GM23338 (cell line): ENCODE measurements at regions not wholly inside any gene's neighbourhood (a gene's known extent, or its start where the extent isn't known, plus 50 kb on each side); places are given as distances from the start of the nearest gene placed in this dataset.

Experiments used
- ATAC-seq: fragments of 200-7000 bp; cut with Tn5 transposase; 3 replicates; pipeline ENCODE4 v1.9.1; 2020
- DNase-seq: peaks from one replicate; pipeline ENCODE4 v3.0.0-alpha.2; 2015; ENCODE audit warnings: low spot score
- H2AFZ ChIP-seq: fragments of 200-600 bp; sonication (generic); 2 replicates; pipeline ENCODE4 v1.8.0; 2016; ENCODE audit warnings: antibody characterized with exemption, mild to moderate bottlenecking, moderate library complexity
- H3F3A ChIP-seq: fragments of 200-600 bp; sonication (generic); replicated peaks from 2 replicates; pipeline ENCODE4 v1.8.0; 2017; ENCODE audit warnings: antibody characterized with exemption, mixed run types, low read depth
- H3K27ac ChIP-seq: fragments of 200-600 bp; sonication (generic); 2 replicates; pipeline ENCODE4 v1.6.1; 2016; ENCODE audit warnings: low read depth
- H3K27me3 ChIP-seq: fragments of 200-600 bp; sonication (generic); 2 replicates; pipeline ENCODE4 v1.8.0; 2016; ENCODE audit warnings: mild to moderate bottlenecking, mixed run types, moderate library complexity; ENCODE audit not compliant: insufficient read depth
- H3K36me3 ChIP-seq: fragments of 200-600 bp; sonication (generic); 2 replicates; pipeline ENCODE4 v1.8.0; 2016; ENCODE audit warnings: mild to moderate bottlenecking; ENCODE audit not compliant: insufficient read depth
- H3K4me1 ChIP-seq: fragments of 200-600 bp; sonication (generic); 2 replicates; pipeline ENCODE4 v1.8.0; 2016; ENCODE audit warnings: mild to moderate bottlenecking, moderate library complexity; ENCODE audit not compliant: insufficient read depth
- H3K4me2 ChIP-seq: fragments of 200-600 bp; sonication (generic); 2 replicates; pipeline ENCODE4 v1.7.1; 2017; ENCODE audit warnings: mixed run types
- H3K4me3 ChIP-seq: fragments of 200-600 bp; sonication (generic); 2 replicates; pipeline ENCODE4 v1.6.1; 2016; ENCODE audit warnings: mixed run types
- H3K79me2 ChIP-seq: fragments of 200-600 bp; sonication (generic); replicated peaks from 2 replicates; pipeline ENCODE4 v1.8.0; 2017; ENCODE audit warnings: mild to moderate bottlenecking; ENCODE audit not compliant: insufficient read depth
- H3K9me2 ChIP-seq: fragments of 200-600 bp; sonication (generic); 2 replicates; pipeline ENCODE4 v1.8.0; 2017; ENCODE audit not compliant: insufficient read depth
- H4K20me1 ChIP-seq: fragments of 200-600 bp; sonication (generic); replicated peaks from 2 replicates; pipeline ENCODE4 v1.8.0; 2017; ENCODE audit warnings: mild to moderate bottlenecking; ENCODE audit not compliant: insufficient read depth
- H3K27ac Mint-ChIP-seq: 2 replicates; pipeline ENCODE4 v1.8.0; 2020; ENCODE audit warnings: inconsistent platforms, mild to moderate bottlenecking, moderate library complexity, mixed read lengths
- H3K27me3 Mint-ChIP-seq: 3 replicates; pipeline ENCODE4 v1.8.0; 2022; ENCODE audit warnings: low read depth, mild to moderate bottlenecking, moderate library complexity, mixed read lengths, inconsistent platforms; ENCODE audit not compliant: insufficient read depth, poor library complexity
- H3K36me3 Mint-ChIP-seq: 3 replicates; pipeline ENCODE4 v1.8.0; 2021; ENCODE audit warnings: low read depth, mild to moderate bottlenecking, inconsistent platforms, moderate library complexity, mixed read lengths
- H3K4me1 Mint-ChIP-seq: 3 replicates; pipeline ENCODE4 v1.8.0; 2020; ENCODE audit warnings: mild to moderate bottlenecking, inconsistent platforms, mixed read lengths
- H3K4me3 Mint-ChIP-seq: 3 replicates; pipeline ENCODE4 v1.8.0; 2021; ENCODE audit warnings: moderate library complexity, mild to moderate bottlenecking, inconsistent platforms, mixed read lengths
- H3K9me3 Mint-ChIP-seq: 3 replicates; pipeline ENCODE4 v1.8.0; 2020; ENCODE audit warnings: moderate library complexity, mild to moderate bottlenecking, inconsistent platforms, mixed read lengths
- CREB1 ChIP-seq: fragments of 250-450 bp; sonication (Bioruptor Pico); IDR thresholded peaks from 2 replicates; pipeline ENCODE4 v1.5.0; 2020; ENCODE audit warnings: low read depth, mild to moderate bottlenecking, moderate library complexity
- JUNB ChIP-seq: IDR thresholded peaks from one replicate; pipeline ENCODE4 v1.6.1; 2016; ENCODE audit warnings: antibody characterized with exemption; ENCODE audit not compliant: unreplicated experiment
- NANOG ChIP-seq: IDR thresholded peaks from 2 replicates; pipeline ENCODE4 v1.6.1; 2016; ENCODE audit warnings: antibody characterized with exemption, borderline replicate concordance
- REST ChIP-seq: IDR thresholded peaks from one replicate; pipeline ENCODE4 v1.6.1; 2018; ENCODE audit warnings: antibody characterized with exemption; ENCODE audit not compliant: unreplicated experiment
- ZNF114 ChIP-seq: fragments of 250-450 bp; sonication (Bioruptor Pico); IDR thresholded peaks from 2 replicates; pipeline ENCODE4 v1.5.0; 2020; ENCODE audit warnings: mild to moderate bottlenecking, moderate library complexity
- TF ChIP-seq, protein P1 (sequence below): fragments of 250-450 bp; sonication (Bioruptor Pico); IDR thresholded peaks from 2 replicates; pipeline ENCODE4 v1.5.0; 2020; ENCODE audit warnings: mild to moderate bottlenecking, moderate library complexity

DNA sequence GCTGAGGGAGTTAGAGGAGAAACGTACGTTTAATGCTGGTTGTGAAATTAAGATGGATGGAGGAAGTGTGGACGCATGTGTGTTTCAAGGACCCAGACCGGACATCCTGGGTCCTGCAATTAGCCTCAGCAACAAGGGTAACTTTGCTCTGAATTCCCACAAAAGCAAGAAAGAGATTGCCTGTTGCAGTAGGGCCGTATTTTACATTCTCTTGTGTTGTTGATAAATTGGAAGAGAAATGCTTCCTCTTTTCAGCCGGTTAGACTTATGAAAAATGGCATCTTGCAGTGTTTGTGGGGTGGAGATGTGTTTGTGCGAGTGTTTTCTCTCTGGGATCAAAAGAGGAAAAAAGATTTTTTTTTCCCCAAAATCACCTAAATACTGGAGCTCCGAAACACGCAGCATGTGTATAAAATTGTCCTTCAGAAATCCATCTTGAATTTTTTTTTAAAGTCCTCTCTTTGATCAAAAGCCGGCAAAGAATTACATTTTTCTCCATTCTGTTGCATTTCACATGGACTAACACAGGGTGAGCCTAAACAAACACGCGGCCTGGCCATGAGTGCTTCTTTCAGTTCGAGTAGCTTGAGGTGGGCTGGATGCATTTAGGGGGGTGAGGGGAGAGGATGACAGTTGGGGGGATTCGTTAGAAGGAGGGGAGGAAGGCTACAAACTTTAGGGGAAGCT is 251.6 kb downstream of the C16orf95 start (continued):
- TF ChIP-seq, protein P1, sequence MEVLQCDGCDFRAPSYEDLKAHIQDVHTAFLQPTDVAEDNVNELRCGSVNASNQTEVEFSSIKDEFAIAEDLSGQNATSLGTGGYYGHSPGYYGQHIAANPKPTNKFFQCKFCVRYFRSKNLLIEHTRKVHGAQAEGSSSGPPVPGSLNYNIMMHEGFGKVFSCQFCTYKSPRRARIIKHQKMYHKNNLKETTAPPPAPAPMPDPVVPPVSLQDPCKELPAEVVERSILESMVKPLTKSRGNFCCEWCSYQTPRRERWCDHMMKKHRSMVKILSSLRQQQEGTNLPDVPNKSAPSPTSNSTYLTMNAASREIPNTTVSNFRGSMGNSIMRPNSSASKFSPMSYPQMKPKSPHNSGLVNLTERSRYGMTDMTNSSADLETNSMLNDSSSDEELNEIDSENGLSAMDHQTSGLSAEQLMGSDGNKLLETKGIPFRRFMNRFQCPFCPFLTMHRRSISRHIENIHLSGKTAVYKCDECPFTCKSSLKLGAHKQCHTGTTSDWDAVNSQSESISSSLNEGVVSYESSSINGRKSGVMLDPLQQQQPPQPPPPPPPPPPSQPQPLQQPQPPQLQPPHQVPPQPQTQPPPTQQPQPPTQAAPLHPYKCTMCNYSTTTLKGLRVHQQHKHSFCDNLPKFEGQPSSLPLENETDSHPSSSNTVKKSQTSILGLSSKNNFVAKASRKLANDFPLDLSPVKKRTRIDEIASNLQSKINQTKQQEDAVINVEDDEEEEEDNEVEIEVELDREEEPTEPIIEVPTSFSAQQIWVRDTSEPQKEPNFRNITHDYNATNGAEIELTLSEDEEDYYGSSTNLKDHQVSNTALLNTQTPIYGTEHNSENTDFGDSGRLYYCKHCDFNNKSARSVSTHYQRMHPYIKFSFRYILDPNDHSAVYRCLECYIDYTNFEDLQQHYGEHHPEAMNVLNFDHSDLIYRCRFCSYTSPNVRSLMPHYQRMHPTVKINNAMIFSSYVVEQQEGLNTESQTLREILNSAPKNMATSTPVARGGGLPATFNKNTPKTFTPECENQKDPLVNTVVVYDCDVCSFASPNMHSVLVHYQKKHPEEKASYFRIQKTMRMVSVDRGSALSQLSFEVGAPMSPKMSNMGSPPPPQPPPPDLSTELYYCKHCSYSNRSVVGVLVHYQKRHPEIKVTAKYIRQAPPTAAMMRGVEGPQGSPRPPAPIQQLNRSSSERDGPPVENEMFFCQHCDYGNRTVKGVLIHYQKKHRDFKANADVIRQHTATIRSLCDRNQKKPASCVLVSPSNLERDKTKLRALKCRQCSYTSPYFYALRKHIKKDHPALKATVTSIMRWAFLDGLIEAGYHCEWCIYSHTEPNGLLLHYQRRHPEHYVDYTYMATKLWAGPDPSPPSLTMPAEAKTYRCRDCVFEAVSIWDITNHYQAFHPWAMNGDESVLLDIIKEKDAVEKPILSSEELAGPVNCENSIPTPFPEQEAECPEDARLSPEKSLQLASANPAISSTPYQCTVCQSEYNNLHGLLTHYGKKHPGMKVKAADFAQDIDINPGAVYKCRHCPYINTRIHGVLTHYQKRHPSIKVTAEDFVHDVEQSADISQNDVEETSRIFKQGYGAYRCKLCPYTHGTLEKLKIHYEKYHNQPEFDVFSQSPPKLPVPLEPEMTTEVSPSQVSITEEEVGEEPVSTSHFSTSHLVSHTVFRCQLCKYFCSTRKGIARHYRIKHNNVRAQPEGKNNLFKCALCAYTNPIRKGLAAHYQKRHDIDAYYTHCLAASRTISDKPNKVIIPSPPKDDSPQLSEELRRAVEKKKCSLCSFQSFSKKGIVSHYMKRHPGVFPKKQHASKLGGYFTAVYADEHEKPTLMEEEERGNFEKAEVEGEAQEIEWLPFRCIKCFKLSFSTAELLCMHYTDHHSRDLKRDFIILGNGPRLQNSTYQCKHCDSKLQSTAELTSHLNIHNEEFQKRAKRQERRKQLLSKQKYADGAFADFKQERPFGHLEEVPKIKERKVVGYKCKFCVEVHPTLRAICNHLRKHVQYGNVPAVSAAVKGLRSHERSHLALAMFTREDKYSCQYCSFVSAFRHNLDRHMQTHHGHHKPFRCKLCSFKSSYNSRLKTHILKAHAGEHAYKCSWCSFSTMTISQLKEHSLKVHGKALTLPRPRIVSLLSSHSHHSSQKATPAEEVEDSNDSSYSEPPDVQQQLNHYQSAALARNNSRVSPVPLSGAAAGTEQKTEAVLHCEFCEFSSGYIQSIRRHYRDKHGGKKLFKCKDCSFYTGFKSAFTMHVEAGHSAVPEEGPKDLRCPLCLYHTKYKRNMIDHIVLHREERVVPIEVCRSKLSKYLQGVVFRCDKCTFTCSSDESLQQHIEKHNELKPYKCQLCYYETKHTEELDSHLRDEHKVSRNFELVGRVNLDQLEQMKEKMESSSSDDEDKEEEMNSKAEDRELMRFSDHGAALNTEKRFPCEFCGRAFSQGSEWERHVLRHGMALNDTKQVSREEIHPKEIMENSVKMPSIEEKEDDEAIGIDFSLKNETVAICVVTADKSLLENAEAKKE (CRISPR knock-in tag): no peak
- TF ChIP-seq REST: no peak

- H3K4me1 Mint-ChIP-seq: peaks cover 37% of the 10 kb centered on the region
- H3K9me3 Mint-ChIP-seq: no peaks in the 10 kb centered on the region
Measured at GRCh38 chr16:87066133-87067002, 250.8 kb downstream of the C16orf95 start.

More at GRCh38 chr16:87066133-87067002, 250.8 kb downstream of the C16orf95 start:
- Histone ChIP-seq H3K79me2 (no peaks in the 10 kb centered on the region), H3K36me3 (no peaks in the 10 kb centered on the region), H3K9me2 (no peaks in the 10 kb centered on the region), H3K4me1 (peaks cover 28% of the 10 kb centered on the region), H3K27ac (no peak overlapping the region), H3K4me3 (no peak overlapping the region), H2AFZ (no peak overlapping the region), H3K4me2 (no peak overlapping the region), H3F3A (no peaks in the 10 kb centered on the region), H4K20me1 (no peaks in the 10 kb centered on the region), H3K27me3 (no peaks in the 10 kb centered on the region)
- Mint-ChIP-seq H3K4me3 (no peak overlapping the region), H3K27ac (no peak overlapping the region), H3K36me3 (no peaks in the 10 kb centered on the region), H3K27me3 (peaks cover 14% of the 10 kb centered on the region)
- DNase-seq (no peak), ATAC-seq (no peak)
- TF ChIP-seq ZNF114 (CRISPR knock-in tag): no peak
- no peak for TF ChIP-seq CREB1 (CRISPR knock-in tag)
- TF ChIP-seq NANOG: no peak
- no peak for TF ChIP-seq JUNB
- TF ChIP-seq REST: no peak
